Central memory CD4-positive, alpha-beta T cell (primary cell): ENCODE measurements at regions not wholly inside any gene's neighbourhood (a gene's known extent, or its start where the extent isn't known, plus 50 kb on each side); places are given as distances from the start of the nearest gene placed in this dataset.

Source experiments
- DNase-seq: peaks from one replicate; pipeline ENCODE4 v3.0.0; 2022

- no peak for DNase-seq
Measured at GRCh38 chr6:149150301-149150700, 167.2 kb upstream of the TAB2 start.

DNA sequence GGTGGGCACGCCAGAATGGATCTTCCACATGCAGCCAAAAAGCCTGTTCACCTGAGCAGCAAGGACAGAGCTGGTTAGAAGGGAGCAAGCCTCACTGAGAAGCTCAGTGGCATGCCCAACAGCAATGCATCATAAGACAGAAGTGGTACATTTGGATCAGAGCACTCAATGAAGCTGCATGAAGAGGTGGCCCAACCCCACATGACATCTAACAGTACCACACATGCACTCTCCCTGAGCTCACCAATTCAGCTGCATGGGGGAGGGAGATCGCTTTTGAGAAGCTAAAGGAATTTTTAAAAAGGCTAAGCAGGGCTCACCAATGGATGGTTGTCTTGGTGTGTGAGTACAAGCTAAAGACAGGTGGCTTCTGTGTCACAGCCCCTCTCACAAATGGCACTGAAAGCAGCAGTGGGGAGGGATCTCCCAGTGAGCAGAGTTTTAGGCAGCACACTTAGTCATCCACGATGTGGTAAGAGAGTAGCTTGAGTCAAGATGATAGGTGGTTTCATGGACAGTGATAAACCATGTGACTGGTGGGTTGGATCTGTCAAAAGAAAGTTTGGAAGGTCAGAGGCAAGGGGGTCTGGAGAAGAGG, 166.6 kb upstream of the TAB2 start:
- no peak for DNase-seq

- DNase-seq = no peak
Measured at GRCh38 chr6:149152521-149152920, 165.0 kb upstream of the TAB2 start.

DNA sequence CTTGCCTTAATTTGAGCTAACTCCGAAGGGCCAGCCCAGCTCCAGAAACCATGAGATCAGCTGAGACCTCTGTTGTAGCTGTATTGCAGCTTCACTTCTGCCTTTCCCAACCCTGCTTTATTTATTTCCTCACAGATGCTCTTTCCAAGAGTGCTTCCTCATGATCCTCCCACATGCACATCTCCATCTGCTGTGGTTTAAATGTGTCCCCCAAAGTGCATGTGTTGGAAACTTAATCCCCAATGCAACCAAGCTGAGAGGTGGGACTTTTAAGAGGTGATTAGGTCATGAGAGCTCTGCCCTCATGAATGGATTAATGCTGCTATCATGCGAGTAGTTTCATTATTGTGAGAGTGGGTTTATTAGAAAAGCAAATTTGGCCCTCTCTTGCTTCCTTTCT, 164.4 kb upstream of the TAB2 start:
- DNase-seq = no peak

DNA sequence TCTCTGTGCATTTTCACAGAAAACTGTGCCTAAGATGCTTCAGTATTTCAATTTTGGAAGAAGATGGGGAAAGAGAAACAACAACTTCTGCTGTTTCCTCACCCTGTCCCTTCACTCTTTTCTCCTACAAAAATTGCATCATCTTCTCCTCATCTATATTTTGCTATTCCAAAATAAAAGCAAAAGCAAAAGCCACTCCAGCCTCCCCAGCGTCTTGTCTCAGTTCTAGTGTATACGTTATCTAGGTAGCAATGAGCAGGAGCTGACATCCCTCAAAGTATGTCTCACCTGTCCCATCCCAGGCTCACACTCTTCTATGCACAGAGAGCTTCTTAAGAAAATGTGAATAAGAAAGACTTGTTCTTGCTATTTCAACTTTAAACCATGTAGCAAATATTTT, 163.8 kb upstream of the TAB2 start:
- no peak for DNase-seq

GRCh38 chr6:149154261-149154821, 163.2 kb upstream of the TAB2 start:
- no peak for DNase-seq

DNA sequence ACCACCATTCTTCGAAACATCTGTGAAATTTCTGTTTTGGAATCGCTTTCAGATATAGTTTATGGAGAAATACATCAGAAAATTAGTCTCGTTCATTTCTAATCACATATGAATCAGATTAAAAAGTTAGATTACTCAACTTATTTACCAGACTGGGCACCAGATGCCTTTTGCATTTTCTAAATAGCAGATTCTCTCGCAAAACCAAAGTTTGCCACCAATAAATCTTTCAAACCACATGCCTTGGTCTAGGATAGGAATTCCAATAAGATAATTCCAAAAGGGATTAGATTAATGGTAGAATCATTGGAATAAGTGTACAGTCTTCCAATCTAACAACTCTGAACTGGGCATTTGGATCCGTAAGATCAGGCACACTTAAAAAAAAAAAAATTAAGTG, 160.4 kb upstream of the TAB2 start:
- no peak for DNase-seq

DNA sequence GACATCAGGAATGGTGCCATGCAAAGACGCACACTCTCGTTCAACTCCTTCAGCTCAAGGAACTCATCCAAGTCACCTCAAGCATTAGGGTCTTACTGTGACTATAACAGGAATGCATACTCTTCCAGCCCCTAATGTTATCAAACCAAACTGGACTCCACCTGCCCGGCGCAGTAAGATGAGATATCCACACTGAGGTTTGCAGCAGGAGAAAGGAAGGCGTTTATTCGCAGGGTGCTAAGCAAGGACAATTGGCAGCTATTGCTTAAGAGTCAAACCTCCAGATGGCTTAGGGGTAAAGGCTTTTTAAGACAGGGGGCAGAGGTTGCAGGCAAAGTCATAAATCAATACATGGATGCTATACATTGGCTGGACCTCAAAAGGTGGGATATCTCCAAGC, 159.4 kb upstream of the TAB2 start:
- no peak for DNase-seq

DNA sequence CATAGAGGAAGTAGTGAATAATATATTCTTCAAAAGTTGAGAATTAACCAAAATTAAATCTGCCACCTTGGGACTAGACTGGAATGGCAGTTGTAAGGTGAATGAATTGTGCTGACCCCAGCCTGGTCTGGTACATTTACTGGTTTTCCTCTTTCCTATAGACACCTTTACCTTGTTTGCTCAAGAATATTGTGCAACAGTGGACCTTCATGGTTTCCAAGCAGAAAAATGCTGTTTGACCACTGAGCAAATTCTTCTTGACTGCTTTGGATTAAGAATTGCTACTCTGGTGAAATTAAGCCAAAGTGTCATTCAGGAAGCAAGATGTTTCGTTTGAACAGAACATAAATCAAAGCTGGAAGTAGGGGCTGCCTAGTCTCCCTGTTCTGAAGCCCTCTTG, 156.6 kb upstream of the TAB2 start:
- no peak for DNase-seq

DNA sequence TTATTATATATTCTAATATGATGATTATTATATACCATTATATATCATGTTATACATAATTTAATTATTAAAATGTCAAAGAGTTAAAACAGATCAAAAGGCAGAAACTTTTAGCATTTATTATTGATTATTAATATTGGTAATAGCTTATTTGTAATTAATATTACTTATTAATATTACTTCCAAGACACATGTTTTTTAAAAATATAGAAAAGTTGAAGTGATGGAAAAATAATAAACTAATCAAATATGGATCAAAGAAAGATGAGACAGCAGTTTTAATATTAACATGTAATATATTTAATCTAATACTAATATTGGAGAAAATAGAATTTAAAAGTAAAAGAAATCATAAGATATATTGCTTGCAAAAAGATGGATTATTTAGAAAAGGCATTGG, 154.6 kb upstream of the TAB2 start:
- no peak for DNase-seq

- DNase-seq = no peak
Measured at GRCh38 chr6:149164199-149164750, 153.2 kb upstream of the TAB2 start.

DNA sequence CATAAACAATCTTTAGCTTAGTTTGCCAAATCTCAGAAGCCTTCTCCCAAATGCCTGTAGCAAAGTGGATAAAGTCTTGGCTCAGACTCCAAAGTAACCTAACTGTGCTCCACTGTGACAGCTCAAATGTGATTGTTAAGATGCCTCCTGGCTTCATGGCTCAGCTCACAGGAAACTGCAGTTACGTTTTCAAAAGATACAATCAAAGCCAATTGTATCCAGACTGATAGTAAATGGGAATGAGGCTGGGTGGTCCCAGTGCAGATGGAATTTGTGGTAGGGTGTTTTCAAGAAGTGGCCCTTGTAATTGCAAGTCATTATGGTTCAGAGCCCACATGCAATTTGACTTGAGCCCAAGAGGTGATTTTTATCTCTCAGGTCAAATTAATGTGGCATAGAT, 151.2 kb upstream of the TAB2 start:
- DNase-seq = no peak

DNA sequence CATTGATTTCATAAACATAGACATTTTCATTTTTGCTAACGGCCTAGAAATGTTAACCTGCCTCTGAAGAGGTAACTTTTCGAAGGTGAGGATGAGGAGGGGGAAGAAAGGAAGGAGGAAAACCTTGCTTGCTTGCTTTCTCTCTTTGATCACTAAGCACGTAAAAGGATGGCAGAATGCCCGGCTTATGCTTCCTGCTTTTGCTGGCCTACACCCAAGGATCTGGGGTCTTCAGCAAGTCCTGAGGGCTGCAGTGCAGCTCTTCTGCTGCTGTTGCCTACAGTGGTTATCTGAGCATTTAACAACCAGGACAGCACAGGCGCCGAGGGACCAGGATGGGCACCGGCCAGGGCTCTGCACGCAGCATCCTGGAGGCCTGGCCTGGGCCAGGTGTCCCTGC, 150.8 kb upstream of the TAB2 start:
- DNase-seq = no peak

DNA sequence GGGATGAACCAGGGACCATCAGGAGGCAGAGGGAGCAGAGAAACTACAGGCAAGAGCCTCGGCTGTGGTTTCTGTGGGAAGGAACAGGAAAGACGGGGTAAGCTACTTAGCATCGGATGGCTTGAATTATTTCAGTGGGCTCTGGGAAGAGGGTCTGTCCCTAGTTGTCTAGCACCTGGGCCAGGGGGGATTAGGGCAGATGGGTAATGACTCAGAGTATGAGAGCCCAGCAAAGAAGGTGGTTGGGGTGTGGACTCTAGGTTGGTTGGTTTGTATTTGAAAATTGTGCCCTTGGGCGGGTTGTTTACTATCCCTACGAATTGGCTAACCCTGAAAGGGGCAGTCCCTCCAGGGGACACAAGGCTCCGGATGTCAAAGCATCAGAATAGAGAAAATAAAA, 148.5 kb upstream of the TAB2 start:
- DNase-seq = no peak

GRCh38 chr6:149169761-149170511, 147.6 kb upstream of the TAB2 start:
- no peak for DNase-seq

- no peak for DNase-seq
Measured at GRCh38 chr6:149170564-149171452, 146.7 kb upstream of the TAB2 start.

- no peak for DNase-seq
Measured at GRCh38 chr6:149173222-149173621, 144.3 kb upstream of the TAB2 start.

GRCh38 chr6:149174962-149175361, 142.6 kb upstream of the TAB2 start:
- no peak for DNase-seq

DNA sequence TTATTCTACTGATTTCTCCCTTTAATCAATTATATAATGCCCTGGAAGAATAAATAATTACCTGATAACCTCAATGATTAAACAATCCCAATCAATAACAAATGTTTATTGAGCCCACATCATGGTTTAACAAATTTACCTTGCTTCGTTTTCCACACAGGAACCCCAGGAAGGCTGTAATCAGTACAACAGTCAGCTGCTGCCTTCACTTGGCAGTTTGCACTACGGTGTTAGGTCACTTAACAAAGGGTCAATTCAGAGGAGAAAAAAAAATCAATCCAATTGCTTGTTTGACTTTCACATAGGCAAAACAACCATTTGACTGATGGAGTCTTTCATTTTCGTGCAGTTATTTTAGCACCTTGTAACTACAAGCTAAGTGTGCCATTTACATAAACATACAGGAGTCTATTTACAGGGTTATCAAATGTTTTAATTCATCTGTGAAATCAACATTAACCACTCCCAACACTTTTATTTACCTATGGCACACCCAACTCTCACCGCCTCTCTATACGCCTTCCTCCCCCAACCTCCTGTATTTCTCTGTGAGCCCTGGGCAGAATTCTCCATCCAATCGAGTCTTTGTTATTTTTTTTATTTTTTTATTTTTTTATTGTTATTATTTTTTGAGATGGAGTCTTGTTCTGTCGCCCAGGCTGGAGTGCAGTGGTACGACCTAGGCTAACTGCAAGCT, 140.4 kb upstream of the TAB2 start:
- no peak for DNase-seq

GRCh38 chr6:149179431-149179830, 138.1 kb upstream of the TAB2 start:
- no peak for DNase-seq

DNA sequence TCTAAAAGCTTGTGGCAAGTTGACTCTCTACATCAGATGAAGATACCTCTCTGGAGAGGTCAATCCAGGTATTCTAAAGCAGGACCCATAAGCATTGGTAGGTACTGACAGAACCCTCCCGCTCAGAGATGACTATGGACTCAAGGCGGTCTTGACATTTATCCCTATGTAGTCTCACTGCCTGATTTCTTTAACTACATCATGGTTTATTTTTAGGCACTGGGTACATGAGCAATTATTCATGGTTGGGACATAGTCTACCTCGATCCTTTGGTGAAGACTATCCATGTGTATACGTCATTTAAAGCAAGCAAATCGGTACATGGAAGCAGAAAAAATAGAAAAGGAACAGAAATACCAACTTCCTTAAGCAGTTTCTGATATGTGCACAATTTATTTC, 136.2 kb upstream of the TAB2 start:
- no peak for DNase-seq

DNA sequence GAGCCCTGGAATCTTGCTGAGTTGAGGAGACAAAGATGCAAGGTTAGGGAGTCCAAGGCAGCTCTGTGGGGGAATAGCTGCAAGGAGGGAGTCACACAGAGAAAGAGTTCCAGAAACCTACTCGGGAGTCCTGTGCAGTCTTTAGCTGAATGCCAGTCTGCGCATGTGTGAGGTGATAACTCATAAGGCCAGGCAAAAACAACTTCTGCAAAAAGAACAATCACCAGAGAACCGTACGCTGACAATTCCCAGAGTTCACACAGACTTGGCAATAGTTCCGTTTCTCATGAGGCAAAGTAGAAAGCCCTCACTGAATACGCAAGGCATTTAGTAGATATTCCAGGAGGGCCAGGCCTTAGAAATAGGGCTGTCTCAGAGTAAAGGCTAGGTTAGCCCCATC, 135.2 kb upstream of the TAB2 start:
- no peak for DNase-seq

GRCh38 chr6:149184523-149184922, 133.0 kb upstream of the TAB2 start:
- DNase-seq = no peak
